OCI-LY1 (cell line): ENCODE measurements at regions not wholly inside any gene's neighbourhood (a gene's known extent, or its start where the extent isn't known, plus 50 kb on each side); places are given as distances from the start of the nearest gene placed in this dataset.

Source experiments
- H2AFZ ChIP-seq: fragments of 200-600 bp; sonication (generic), shearing (Covaris generic); 2 replicates; pipeline ENCODE4 v1.6.0; 2014; ENCODE audit warnings: antibody characterized with exemption, mild to moderate bottlenecking, low read length
- H3F3A ChIP-seq: fragments of 200-600 bp; sonication (generic), shearing (Covaris generic); 2 replicates; pipeline ENCODE4 v1.6.0; 2014; ENCODE audit warnings: mild to moderate bottlenecking, antibody characterized with exemption, low read length, moderate library complexity; ENCODE audit not compliant: insufficient read depth
- H3K27ac ChIP-seq: fragments of 200-600 bp; sonication (generic); 2 replicates; pipeline ENCODE4 v1.5.1; 2014; ENCODE audit warnings: low read length, mixed run types, mild to moderate bottlenecking, low read depth; ENCODE audit not compliant: poor library complexity, severe bottlenecking
- H3K27me3 ChIP-seq: fragments of 200-600 bp; sonication (generic); 2 replicates; pipeline ENCODE4 v1.6.0; 2014; ENCODE audit warnings: antibody characterized with exemption, mild to moderate bottlenecking, low read length, moderate library complexity; ENCODE audit not compliant: insufficient read depth
- H3K36me3 ChIP-seq: fragments of 200-600 bp; sonication (generic); 2 replicates; pipeline ENCODE4 v1.6.1; 2014; ENCODE audit warnings: mild to moderate bottlenecking, antibody characterized with exemption, low read length, moderate library complexity, mixed read lengths; ENCODE audit not compliant: insufficient read depth
- H3K4me1 ChIP-seq: fragments of 200-600 bp; sonication (generic); 2 replicates; pipeline ENCODE4 v1.5.1; 2014; ENCODE audit warnings: mild to moderate bottlenecking, low read length, moderate library complexity; ENCODE audit not compliant: insufficient read depth, severe bottlenecking
- H3K4me2 ChIP-seq: fragments of 200-600 bp; sonication (generic), shearing (Covaris generic); 2 replicates; pipeline ENCODE4 v1.6.1; 2014; ENCODE audit warnings: low read length
- H3K4me3 ChIP-seq: fragments of 200-600 bp; sonication (generic); 2 replicates; pipeline ENCODE4 v1.5.1; 2014; ENCODE audit warnings: low read length, low read depth, mild to moderate bottlenecking, mixed read lengths; ENCODE audit not compliant: poor library complexity, severe bottlenecking
- H3K79me2 ChIP-seq: fragments of 200-600 bp; shearing (Covaris generic); 2 replicates; pipeline ENCODE4 v1.6.1; 2016; ENCODE audit warnings: mixed run types, low read length, mixed read lengths; ENCODE audit not compliant: insufficient read depth
- H3K9ac ChIP-seq: fragments of 200-600 bp; sonication (generic), shearing (Covaris generic); 2 replicates; pipeline ENCODE4 v1.6.1; 2014; ENCODE audit warnings: mild to moderate bottlenecking, low read length, mixed read lengths
- H3K9me2 ChIP-seq: fragments of 200-600 bp; sonication (generic), shearing (Covaris generic); 2 replicates; pipeline ENCODE4 v1.6.1; 2014; ENCODE audit warnings: low read depth, mild to moderate bottlenecking, low read length, mixed read lengths
- H3K9me3 ChIP-seq: fragments of 200-600 bp; shearing (Covaris generic); 2 replicates; pipeline ENCODE4 v1.6.1; 2014; ENCODE audit warnings: low read length, mixed read lengths
- H4K20me1 ChIP-seq: fragments of 200-600 bp; sonication (generic), shearing (Covaris generic); 2 replicates; pipeline ENCODE4 v1.6.0; 2016; ENCODE audit warnings: mild to moderate bottlenecking, low read length; ENCODE audit not compliant: insufficient read depth
- EZH2 ChIP-seq: fragments of 200-600 bp; sonication (generic), shearing (Covaris generic); IDR thresholded peaks from 2 replicates; pipeline ENCODE4 v1.8.0; 2017; ENCODE audit warnings: borderline replicate concordance, mixed run types, mild to moderate bottlenecking, antibody characterized with exemption, low read length, moderate library complexity, mixed read lengths
- TF ChIP-seq, protein P1 (sequence below): fragments of 200-600 bp; sonication (generic), shearing (Covaris generic); IDR thresholded peaks from 2 replicates; pipeline ENCODE4 v1.5.1; 2017; ENCODE audit warnings: mild to moderate bottlenecking, antibody characterized with exemption, low read length, moderate library complexity, mixed read lengths

DNA sequence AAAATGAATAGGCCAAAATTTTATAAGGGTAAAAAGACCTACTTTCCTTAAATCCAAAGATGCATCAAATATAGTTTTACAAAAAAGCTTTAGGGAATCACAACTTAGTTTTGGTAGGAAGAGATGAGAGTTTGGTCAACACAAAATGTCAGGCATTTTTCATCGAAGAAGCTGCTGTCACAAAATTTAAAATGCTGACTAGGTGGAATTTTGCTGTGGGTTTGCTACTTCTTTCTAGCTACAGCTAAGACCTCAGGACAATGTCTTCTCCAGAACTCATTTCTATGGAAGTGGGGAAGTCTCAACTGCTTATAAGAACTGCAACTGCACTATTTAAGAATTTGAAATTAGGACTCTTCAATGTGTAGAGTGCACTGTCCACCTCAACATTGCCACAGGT is 351.1 kb downstream of the HAO1 start:
- Histone ChIP-seq H4K20me1 (no peaks in the 10 kb centered on the region), H2AFZ (no peak overlapping the region), H3K9ac (no peak overlapping the region), H3K9me3 (no peaks in the 10 kb centered on the region), H3K4me2 (no peak overlapping the region), H3K36me3 (no peaks in the 10 kb centered on the region), H3K79me2 (no peaks in the 10 kb centered on the region), H3K4me1 (no peaks in the 10 kb centered on the region), H3K9me2 (no peaks in the 10 kb centered on the region), H3F3A (no peaks in the 10 kb centered on the region), H3K27ac (no peak overlapping the region), H3K4me3 (no peak overlapping the region), H3K27me3 (no peaks in the 10 kb centered on the region)
- TF ChIP-seq, protein P1, sequence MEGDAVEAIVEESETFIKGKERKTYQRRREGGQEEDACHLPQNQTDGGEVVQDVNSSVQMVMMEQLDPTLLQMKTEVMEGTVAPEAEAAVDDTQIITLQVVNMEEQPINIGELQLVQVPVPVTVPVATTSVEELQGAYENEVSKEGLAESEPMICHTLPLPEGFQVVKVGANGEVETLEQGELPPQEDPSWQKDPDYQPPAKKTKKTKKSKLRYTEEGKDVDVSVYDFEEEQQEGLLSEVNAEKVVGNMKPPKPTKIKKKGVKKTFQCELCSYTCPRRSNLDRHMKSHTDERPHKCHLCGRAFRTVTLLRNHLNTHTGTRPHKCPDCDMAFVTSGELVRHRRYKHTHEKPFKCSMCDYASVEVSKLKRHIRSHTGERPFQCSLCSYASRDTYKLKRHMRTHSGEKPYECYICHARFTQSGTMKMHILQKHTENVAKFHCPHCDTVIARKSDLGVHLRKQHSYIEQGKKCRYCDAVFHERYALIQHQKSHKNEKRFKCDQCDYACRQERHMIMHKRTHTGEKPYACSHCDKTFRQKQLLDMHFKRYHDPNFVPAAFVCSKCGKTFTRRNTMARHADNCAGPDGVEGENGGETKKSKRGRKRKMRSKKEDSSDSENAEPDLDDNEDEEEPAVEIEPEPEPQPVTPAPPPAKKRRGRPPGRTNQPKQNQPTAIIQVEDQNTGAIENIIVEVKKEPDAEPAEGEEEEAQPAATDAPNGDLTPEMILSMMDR = no peak
- TF ChIP-seq EZH2 = no peak

DNA sequence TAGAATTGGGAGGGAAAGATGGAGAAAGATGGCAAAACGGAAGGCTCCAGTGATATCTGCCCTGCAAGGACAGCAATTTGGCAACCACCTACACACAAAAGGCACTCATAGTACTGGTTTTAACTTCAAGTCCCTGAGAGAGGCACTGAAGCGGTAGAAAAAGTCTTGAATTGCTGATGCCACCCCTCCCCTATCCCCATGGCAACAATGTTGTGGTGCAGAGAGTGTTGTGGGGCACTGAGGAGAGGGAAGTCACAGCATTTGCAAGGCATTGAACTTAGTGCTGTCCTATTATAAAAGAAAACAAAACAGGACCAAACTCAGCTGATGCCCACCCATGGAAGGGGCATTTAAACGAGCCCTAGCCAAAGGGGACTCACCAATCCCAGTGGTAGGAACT is 343.7 kb downstream of the HAO1 start:
- no peak overlapping the region for H3K4me2 ChIP-seq
- TF ChIP-seq, protein P1 = no peak
- TF ChIP-seq EZH2 = no peak
- no peak overlapping the region for H3K9ac ChIP-seq
- H4K20me1 ChIP-seq = no peaks in the 10 kb centered on the region
- no peaks in the 10 kb centered on the region for H3K9me2 ChIP-seq
- no peak overlapping the region for H2AFZ ChIP-seq
- H3K79me2 ChIP-seq = no peaks in the 10 kb centered on the region
- no peak overlapping the region for H3K4me3 ChIP-seq
- no peaks in the 10 kb centered on the region for H3K36me3 ChIP-seq
- H3K27ac ChIP-seq = no peak overlapping the region
- H3K4me1 ChIP-seq = no peaks in the 10 kb centered on the region
- H3F3A ChIP-seq = no peaks in the 10 kb centered on the region
- H3K9me3 ChIP-seq = no peaks in the 10 kb centered on the region
- H3K27me3 ChIP-seq = no peaks in the 10 kb centered on the region

DNA sequence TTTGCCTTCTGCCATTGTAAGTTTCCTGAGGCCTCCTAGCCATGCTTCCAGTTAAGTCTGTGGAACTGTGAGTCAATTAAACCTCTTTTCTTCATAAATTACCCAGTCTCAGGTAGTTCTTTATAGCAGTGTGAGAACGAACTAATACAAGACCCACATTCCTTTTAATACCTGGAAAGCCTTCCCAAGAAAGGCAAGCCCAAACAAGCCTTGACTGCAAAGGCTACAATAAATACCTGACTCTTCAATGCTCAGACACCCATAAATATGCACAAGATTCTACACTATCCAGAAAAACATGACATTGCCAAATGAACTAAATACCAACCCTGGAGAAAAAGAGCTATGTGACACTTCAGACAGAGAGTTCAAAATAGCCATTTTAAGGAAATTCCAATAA is 338.8 kb downstream of the HAO1 start:
- Histone ChIP-seq H3K4me1 (no peaks in the 10 kb centered on the region), H3K4me3 (no peak overlapping the region), H3K79me2 (no peaks in the 10 kb centered on the region), H3K4me2 (no peak overlapping the region), H3K36me3 (no peaks in the 10 kb centered on the region), H2AFZ (no peak overlapping the region), H3K27ac (no peak overlapping the region), H3F3A (no peaks in the 10 kb centered on the region), H3K9me3 (no peaks in the 10 kb centered on the region), H3K9me2 (no peaks in the 10 kb centered on the region), H3K27me3 (no peaks in the 10 kb centered on the region), H4K20me1 (no peaks in the 10 kb centered on the region), H3K9ac (no peak overlapping the region)
- TF ChIP-seq, protein P1 = no peak
- TF ChIP-seq EZH2 = no peak
